ENCODE measurements at regions not wholly inside any gene's neighbourhood (a gene's known extent, or its start where the extent isn't known, plus 50 kb on each side); places are given as distances from the start of the nearest gene placed in this dataset.

DNA sequence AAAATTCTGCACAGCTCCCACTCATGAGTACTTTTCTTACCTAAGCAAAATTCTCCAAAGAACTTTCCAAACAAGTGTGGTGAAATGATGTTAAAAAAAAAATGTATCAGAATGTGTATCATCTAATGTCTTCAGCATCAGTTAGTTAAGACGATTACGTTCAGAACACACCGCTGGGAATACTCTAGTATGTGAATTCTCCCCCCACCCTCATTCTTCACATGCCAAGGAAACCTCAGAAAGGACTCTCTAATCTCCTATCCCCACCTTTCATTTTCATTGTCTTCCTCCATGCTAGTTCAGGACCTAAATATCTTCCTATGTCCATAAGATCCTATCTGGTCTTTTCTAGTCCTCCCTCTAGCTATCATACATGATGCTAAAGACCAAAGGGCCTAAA is 457.4 kb downstream of the SHQ1 start:
- 90% methylated on average over 3 of the region's 3 CpGs for WGBS (ENCODE audit: missing lambda C conversion rate)
- ATAC-seq, result no peak
- ChIA-PET POLR2A (no interaction called here), CTCF (interaction anchor here (1.0 kb wide), 1 partner anchor 275 kb away, joined by 3 read pairs; no protein-coding TSS in a partner anchor)
- Histone ChIP-seq H3K27ac (no peak overlapping the region), H3K9me3 (no peaks in the 10 kb centered on the region), H3K4me3 (no peak overlapping the region), H3K4me2 (no peak overlapping the region), H3K4me1 (no peaks in the 10 kb centered on the region)
- DNase-seq (ENCODE audit: low read depth in 1 of 2, low spot score in 1 of 2), result no peak
- no peak for TF ChIP-seq FOSL2 (IDR thresholded peaks at IDR 0.05)
- TF ChIP-seq FOSL2 (CRISPR knock-in tag; IDR thresholded peaks at IDR 0.05), result no peak
- no peak for TF ChIP-seq KDM1A (IDR thresholded peaks at IDR 0.05; ENCODE audit: low read depth)
- no peak for TF ChIP-seq NFE2L2 (conservative IDR thresholded peaks at IDR 0.05; ENCODE audit: low read length)
- TF ChIP-seq, protein P1, sequence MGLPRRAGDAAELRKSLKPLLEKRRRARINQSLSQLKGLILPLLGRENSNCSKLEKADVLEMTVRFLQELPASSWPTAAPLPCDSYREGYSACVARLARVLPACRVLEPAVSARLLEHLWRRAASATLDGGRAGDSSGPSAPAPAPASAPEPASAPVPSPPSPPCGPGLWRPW (IDR thresholded peaks at IDR 0.05), result no peak
- TF ChIP-seq RARB (CRISPR knock-in tag; IDR thresholded peaks at IDR 0.05), result no peak
- TF ChIP-seq MAZ (IDR thresholded peaks at IDR 0.05; ENCODE audit: borderline replicate concordance, low read depth, low read length), result no peak
- no peak for TF ChIP-seq SREBF2 (IDR thresholded peaks at IDR 0.05)
- no peak for TF ChIP-seq NR3C1 (IDR thresholded peaks at IDR 0.05)
- no peak for TF ChIP-seq PBX3 (IDR thresholded peaks at IDR 0.05)
- FAIRE-seq, result no peak

- Histone ChIP-seq H3K4me1 (no peaks in the 10 kb centered on the region), H3K27ac (no peak overlapping the region), H3K4me3 (no peak overlapping the region), H3K4me2 (no peak overlapping the region), H3K9me3 (no peaks in the 10 kb centered on the region)
- no peak for TF ChIP-seq POLR2AphosphoS2 (conservative IDR thresholded peaks at IDR 0.05; ENCODE audit: low read length)
- TF ChIP-seq ATOH8 (CRISPR knock-in tag; IDR thresholded peaks at IDR 0.05; ENCODE audit: low read depth), result no peak
- no peak for TF ChIP-seq FOXS1 (CRISPR knock-in tag; IDR thresholded peaks at IDR 0.05)
- no peak for TF ChIP-seq FOSL2 (IDR thresholded peaks at IDR 0.05)
- TF ChIP-seq FOSL2 (CRISPR knock-in tag; IDR thresholded peaks at IDR 0.05), result no peak
- no peak for TF ChIP-seq SREBF2 (IDR thresholded peaks at IDR 0.05)
- no peak for TF ChIP-seq ZSCAN20 (CRISPR knock-in tag; IDR thresholded peaks at IDR 0.05)
- TF ChIP-seq POLR2A (IDR thresholded peaks at IDR 0.05; ENCODE audit: low read length), result no peak
- no peak for TF ChIP-seq JUN (IDR thresholded peaks at IDR 0.05)
- TF ChIP-seq EHMT2 (IDR thresholded peaks at IDR 0.05; ENCODE audit: low read depth), result no peak
- TF ChIP-seq RFX5 (IDR thresholded peaks at IDR 0.05), result no peak
- no peak for TF ChIP-seq RNF2 (IDR thresholded peaks at IDR 0.05; ENCODE audit: borderline replicate concordance, low read depth)
- TF ChIP-seq, protein P2, sequence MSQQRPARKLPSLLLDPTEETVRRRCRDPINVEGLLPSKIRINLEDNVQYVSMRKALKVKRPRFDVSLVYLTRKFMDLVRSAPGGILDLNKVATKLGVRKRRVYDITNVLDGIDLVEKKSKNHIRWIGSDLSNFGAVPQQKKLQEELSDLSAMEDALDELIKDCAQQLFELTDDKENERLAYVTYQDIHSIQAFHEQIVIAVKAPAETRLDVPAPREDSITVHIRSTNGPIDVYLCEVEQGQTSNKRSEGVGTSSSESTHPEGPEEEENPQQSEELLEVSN (IDR thresholded peaks at IDR 0.05; ENCODE audit: borderline replicate concordance, low read depth), result no peak
- no peak for TF ChIP-seq MAZ (IDR thresholded peaks at IDR 0.05; ENCODE audit: borderline replicate concordance, low read depth, low read length)
- no peak for TF ChIP-seq HDAC2 (IDR thresholded peaks at IDR 0.05)
- TF ChIP-seq RARB (CRISPR knock-in tag; IDR thresholded peaks at IDR 0.05), result no peak
- no peak for TF ChIP-seq MAX (IDR thresholded peaks at IDR 0.05)
- TF ChIP-seq CHD4 (IDR thresholded peaks at IDR 0.05; ENCODE audit: borderline replicate concordance), result no peak
- ATAC-seq (no peak), DNase-seq (ENCODE audit: low read depth in 1 of 2, low spot score in 1 of 2) (no peak), FAIRE-seq (no peak)
- POLR2A ChIA-PET, result no interaction called here
- CTCF ChIA-PET, result no interaction called here
- 94% methylated on average over 2 of the region's 2 CpGs for WGBS (ENCODE audit: missing lambda C conversion rate)
Observed at GRCh38 chr3:72388644-72389043, 459.6 kb downstream of the SHQ1 start.

GRCh38 chr3:72388117-72388516 is 460.1 kb downstream of the SHQ1 start:
- POLR2A ChIA-PET, result no interaction called here
- DNase-seq (ENCODE audit: low read depth in 1 of 2, low spot score in 1 of 2) (no peak), ATAC-seq (no peak), FAIRE-seq (no peak)
- no peak overlapping the region for H3K27ac ChIP-seq
- H3K4me3 ChIP-seq, result no peak overlapping the region
- H3K9me3 ChIP-seq, result no peaks in the 10 kb centered on the region
- H3K4me1 ChIP-seq, result no peaks in the 10 kb centered on the region
- H3K4me2 ChIP-seq, result no peak overlapping the region
- WGBS (ENCODE audit: missing lambda C conversion rate), result 95% methylated on average over 4 of the region's 4 CpGs
- no peak for TF ChIP-seq ZC3H11A (IDR thresholded peaks at IDR 0.05)
- CTCF ChIA-PET, result no interaction called here
